ENCODE measurements at regions not wholly inside any gene's neighbourhood (a gene's known extent, or its start where the extent isn't known, plus 50 kb on each side); places are given as distances from the start of the nearest gene placed in this dataset.

- no peak for TF ChIP-seq CTCF (optimal IDR thresholded peaks at IDR 0.05 in 1 of 3, IDR thresholded peaks at IDR 0.05 in 1 of 3, conservative IDR thresholded peaks at IDR 0.05 in 1 of 3; ENCODE audit: extremely low read depth in 1 of 3, insufficient read depth in 2 of 3, low read length in 3 of 3)
- no peak for TF ChIP-seq EZH2 (IDR thresholded peaks at IDR 0.05; ENCODE audit: low read length)
Measured at GRCh38 chr12:116404913-116405611, 127.6 kb upstream of the MED13L start.
